Vagina (tissue), 2 donors: ENCODE measurements at regions not wholly inside any gene's neighbourhood (a gene's known extent, or its start where the extent isn't known, plus 50 kb on each side); places are given as distances from the start of the nearest gene placed in this dataset.

Source experiments
- DNase-seq, 2 donors: peaks; one replicate each; pipeline ENCODE4 v3.0.0-alpha.2; 2017; ENCODE audit errors: extremely low spot score in 2 of 2
- H3K27ac ChIP-seq: fragments of 200-600 bp; sonication (generic); one replicate; pipeline ENCODE4 v1.5.1; 2019
- H3K27me3 ChIP-seq: fragments of 200-600 bp; sonication (generic); one replicate; pipeline ENCODE4 v1.5.1; 2019
- H3K36me3 ChIP-seq, 2 donors: fragments of 200-600 bp; sonication (generic); one replicate each; pipeline ENCODE4 v1.5.1; 2017 to 2019
- H3K4me1 ChIP-seq: fragments of 200-600 bp; sonication (generic); one replicate; pipeline ENCODE4 v1.5.1; 2019
- H3K4me3 ChIP-seq, 2 donors: fragments of 200-600 bp; sonication (generic); 1 replicate in 1 of 2; 2 replicates in 1 of 2; pipeline ENCODE4 v1.5.1; 2016 to 2019
- H3K9me3 ChIP-seq: fragments of 200-600 bp; sonication (generic); one replicate; pipeline ENCODE4 v1.5.1; 2019
- CTCF ChIP-seq, 3 experiments: fragments of 450-650 bp in 2 of 3; fragments of 200-600 bp in 1 of 3; sonication (generic) in 1 of 3; IDR thresholded peaks; one replicate each; pipeline ENCODE4 v1.5.1; 2017 to 2019; ENCODE audit warnings: antibody characterized with exemption in 3 of 3, mild to moderate bottlenecking in 2 of 3, moderate library complexity in 2 of 3
- POLR2A ChIP-seq, 2 donors: fragments of 450-650 bp; IDR thresholded peaks; one replicate each; pipeline ENCODE4 v1.6.1; 2017; ENCODE audit warnings: antibody characterized with exemption in 2 of 2, mild to moderate bottlenecking in 2 of 2, moderate library complexity in 2 of 2
- POLR2AphosphoS5 ChIP-seq, 2 donors: sonication (generic); formaldehyde crosslinking; IDR thresholded peaks; one replicate each; pipeline ENCODE4 v1.9.0; 2017; ENCODE audit warnings: antibody characterized with exemption in 2 of 2, mild to moderate bottlenecking in 2 of 2, low read depth in 1 of 2; ENCODE audit not compliant: insufficient read depth in 1 of 2
- intact Hi-C: fragments of 100-400 bp; cut with DNase I; formaldehyde crosslinking; loops from one replicate; pipeline ENCODE4 v1.15.1; 2023

- H3K9me3 ChIP-seq, result peaks cover 8% of the 10 kb centered on the region
- DNase-seq, result no peak
- no peak overlapping the region for H3K27ac ChIP-seq
- no peaks in the 10 kb centered on the region for H3K36me3 ChIP-seq
- H3K4me1 ChIP-seq, result no peaks in the 10 kb centered on the region
- H3K4me3 ChIP-seq, result no peak overlapping the region
- intact Hi-C loops, result no loop called here
- TF ChIP-seq CTCF (IDR thresholded peaks at IDR 0.05) (no peak), POLR2A (IDR thresholded peaks at IDR 0.05) (no peak), POLR2AphosphoS5 (IDR thresholded peaks at IDR 0.05; ENCODE audit: insufficient read depth in 1 of 2, low read depth in 1 of 2) (no peak)
- H3K27me3 ChIP-seq, result no peaks in the 10 kb centered on the region
Observed at GRCh38 chrX:58051346-58051745, 141.1 kb upstream of the ZXDA start.

- Histone ChIP-seq H3K36me3 (no peaks in the 10 kb centered on the region), H3K4me3 (no peak overlapping the region), H3K27me3 (no peaks in the 10 kb centered on the region), H3K9me3 (peaks cover 8% of the 10 kb centered on the region), H3K27ac (no peak overlapping the region), H3K4me1 (no peaks in the 10 kb centered on the region)
- no peak for DNase-seq
- no peak for TF ChIP-seq POLR2A (IDR thresholded peaks at IDR 0.05)
- no peak for TF ChIP-seq POLR2AphosphoS5 (IDR thresholded peaks at IDR 0.05; ENCODE audit: insufficient read depth in 1 of 2, low read depth in 1 of 2)
- no peak for TF ChIP-seq CTCF (IDR thresholded peaks at IDR 0.05)
- intact Hi-C loops, result no loop called here
Observed at GRCh38 chrX:58044130-58044529, 133.9 kb upstream of the ZXDA start.

- Histone ChIP-seq H3K27me3 (no peaks in the 10 kb centered on the region), H3K4me1 (no peaks in the 10 kb centered on the region), H3K9me3 (no peaks in the 10 kb centered on the region), H3K27ac (no peak overlapping the region), H3K4me3 (no peak overlapping the region), H3K36me3 (no peaks in the 10 kb centered on the region)
- intact Hi-C loops, result no loop called here
- TF ChIP-seq CTCF (IDR thresholded peaks at IDR 0.05) (peak in 1 of 3 experiments; percentile 25), POLR2A (IDR thresholded peaks at IDR 0.05) (no peak)
- no peak for DNase-seq
Observed at GRCh38 chrX:58025979-58026378, 115.7 kb upstream of the ZXDA start.

- intact Hi-C loops, result no loop called here
- H3K27ac ChIP-seq, result no peak overlapping the region
Observed at GRCh38 chrX:57985951-57986350, 75.7 kb upstream of the ZXDA start.

GRCh38 chrX:57984620-57985019 is 74.4 kb upstream of the ZXDA start:
- intact Hi-C loops, result no loop called here

More at GRCh38 chrX:57985951-57986350, 75.7 kb upstream of the ZXDA start:
- H3K27me3 ChIP-seq, result no peaks in the 10 kb centered on the region
- no peak for TF ChIP-seq CTCF (IDR thresholded peaks at IDR 0.05)
- no peak for TF ChIP-seq POLR2A (IDR thresholded peaks at IDR 0.05)
- no peak for TF ChIP-seq POLR2AphosphoS5 (IDR thresholded peaks at IDR 0.05; ENCODE audit: insufficient read depth in 1 of 2, low read depth in 1 of 2)
- no peak for DNase-seq
- H3K9me3 ChIP-seq, result peaks cover 4% of the 10 kb centered on the region
- no peak overlapping the region for H3K4me3 ChIP-seq
- H3K36me3 ChIP-seq, result no peaks in the 10 kb centered on the region
- H3K4me1 ChIP-seq, result no peaks in the 10 kb centered on the region

More at GRCh38 chrX:57984620-57985019, 74.4 kb upstream of the ZXDA start:
- no peaks in the 10 kb centered on the region for H3K4me1 ChIP-seq
- peaks cover 4% of the 10 kb centered on the region for H3K9me3 ChIP-seq
- no peak for DNase-seq
- H3K36me3 ChIP-seq, result no peaks in the 10 kb centered on the region
- no peaks in the 10 kb centered on the region for H3K27me3 ChIP-seq
- TF ChIP-seq CTCF (IDR thresholded peaks at IDR 0.05) (no peak), POLR2AphosphoS5 (IDR thresholded peaks at IDR 0.05; ENCODE audit: insufficient read depth in 1 of 2, low read depth in 1 of 2) (no peak), POLR2A (IDR thresholded peaks at IDR 0.05) (no peak)
- no peak overlapping the region for H3K27ac ChIP-seq
- no peak overlapping the region for H3K4me3 ChIP-seq
